HG02884 (cell line): ENCODE measurements at regions not wholly inside any gene's neighbourhood (a gene's known extent, or its start where the extent isn't known, plus 50 kb on each side); places are given as distances from the start of the nearest gene placed in this dataset.
"Not testable (repeated sequence)": the region's sequence is repeated elsewhere in the genome, so short reads cannot be mapped to it uniquely, and the experiment has no call there.

Experiments used
- ATAC-seq: cut with Tn5 transposase; IDR thresholded peaks from one replicate; pipeline ENCODE4 v1.9.1; 2021; ENCODE audit warnings: mild to moderate bottlenecking, moderate library complexity; ENCODE audit not compliant: unreplicated experiment

DNA sequence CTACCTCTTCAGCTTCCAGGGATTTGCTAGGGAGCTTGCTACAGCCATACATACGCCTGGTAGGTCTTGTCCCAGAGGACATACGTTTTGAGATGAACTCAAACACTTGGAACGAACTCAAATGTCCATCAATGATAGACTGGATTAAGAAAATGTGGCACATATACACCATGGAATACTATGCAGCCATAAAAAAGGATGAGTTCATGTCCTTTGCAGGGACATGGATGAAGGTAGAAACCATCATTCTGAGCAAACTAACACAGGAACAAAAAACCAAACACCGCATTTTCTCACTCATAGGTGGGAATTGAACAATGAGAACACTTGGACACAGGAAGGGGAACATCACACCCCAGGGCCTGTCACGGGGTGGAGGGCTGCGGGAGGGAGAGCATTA lies 68.6 kb upstream of the SGK1 start:
- not testable (repeated sequence) for ATAC-seq

DNA sequence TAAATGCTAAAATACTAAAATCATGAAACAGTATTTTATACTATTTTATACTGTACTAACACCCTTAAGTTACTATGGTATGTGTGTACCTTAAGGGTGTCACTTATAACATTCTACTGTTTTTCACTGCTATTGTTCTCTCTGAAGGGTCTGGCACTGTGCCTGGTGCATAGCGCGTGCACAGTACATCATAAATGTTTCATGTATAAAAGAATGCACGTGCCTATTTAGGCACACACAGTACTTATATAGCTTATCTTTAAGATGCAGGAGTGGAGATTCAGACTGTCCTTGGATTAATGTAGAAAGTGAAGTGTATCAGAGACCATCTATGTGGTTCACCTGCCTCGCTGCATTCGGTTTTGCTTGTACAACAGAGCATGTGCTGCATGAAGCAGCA lies 64.0 kb upstream of the SGK1 start:
- ATAC-seq, result no peak

DNA sequence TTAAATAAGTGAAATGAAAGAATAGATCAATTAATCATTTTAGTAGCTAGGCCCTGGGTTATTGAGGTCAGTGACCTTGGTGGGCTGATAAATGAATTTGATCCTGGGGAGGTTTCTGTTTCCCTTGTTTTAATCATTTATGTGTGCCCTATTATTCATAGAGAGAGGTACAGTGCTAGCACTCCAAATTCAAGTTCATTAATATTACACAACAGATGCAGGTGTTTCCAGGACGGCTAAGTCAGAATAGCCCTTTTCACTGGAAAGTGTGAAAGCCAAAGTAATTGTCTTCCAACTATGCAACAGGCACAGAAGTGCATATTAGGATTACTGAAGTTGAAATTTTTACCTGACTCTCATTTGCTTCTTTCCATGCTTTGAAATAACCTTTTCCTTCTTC lies 61.7 kb upstream of the SGK1 start:
- ATAC-seq, result no peak

DNA sequence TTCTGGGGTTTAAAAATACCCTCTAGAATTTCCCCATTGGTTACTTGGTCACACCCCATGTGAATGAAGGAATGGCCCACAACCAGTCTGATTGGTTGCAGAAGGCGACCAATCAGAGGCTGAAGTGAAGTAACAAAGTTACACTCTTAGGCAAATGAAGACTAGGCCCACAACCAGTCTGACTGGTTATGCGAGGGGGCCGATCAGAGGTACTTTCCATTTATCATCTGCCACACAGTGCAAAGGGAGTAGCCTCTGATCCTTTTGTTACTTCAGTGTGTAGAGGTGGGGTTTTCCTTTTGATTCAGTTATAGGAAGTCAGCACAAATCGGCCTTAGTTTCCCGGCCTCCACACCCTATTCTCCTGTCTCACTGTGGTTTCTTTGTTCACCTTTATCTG lies 61.2 kb upstream of the SGK1 start:
- ATAC-seq, result peak; percentile 91

DNA sequence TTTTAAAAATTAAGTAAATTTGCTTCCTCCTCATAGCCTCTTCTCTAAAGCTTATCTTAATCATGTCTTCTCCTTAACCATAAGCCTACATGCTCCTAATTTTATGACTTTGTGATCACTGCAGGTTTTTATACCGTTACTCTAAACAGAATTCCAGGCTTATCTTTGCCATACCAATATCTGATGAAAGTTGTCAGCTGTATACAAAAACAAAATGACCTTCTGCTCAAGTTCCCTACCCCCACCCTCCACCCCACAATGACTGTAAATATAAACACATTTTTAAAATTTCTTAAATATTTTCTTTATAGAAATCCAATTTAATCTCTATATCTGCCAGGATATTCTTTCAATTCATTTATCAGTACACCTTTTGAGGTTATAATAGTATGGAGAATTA lies 60.5 kb upstream of the SGK1 start:
- no peak for ATAC-seq

DNA sequence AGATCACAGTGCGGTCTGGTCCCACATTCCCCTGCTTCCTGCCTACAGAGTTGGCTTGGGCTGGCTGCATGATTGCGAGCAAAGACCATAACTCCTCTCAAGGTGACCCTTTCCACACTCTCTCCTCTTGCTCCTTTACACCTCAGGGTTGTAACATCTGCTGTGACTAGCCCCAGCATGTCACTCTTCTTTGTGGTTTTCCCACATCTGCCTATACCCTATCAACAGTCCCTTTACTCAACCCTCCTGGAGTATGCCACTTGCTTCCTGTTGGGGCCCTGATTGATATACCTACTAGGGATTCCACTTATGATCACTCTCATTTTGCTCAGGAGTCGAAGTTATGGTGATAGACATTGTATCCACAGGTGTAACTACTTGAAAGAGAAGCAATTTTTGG lies 58.9 kb upstream of the SGK1 start:
- ATAC-seq, result no peak

DNA sequence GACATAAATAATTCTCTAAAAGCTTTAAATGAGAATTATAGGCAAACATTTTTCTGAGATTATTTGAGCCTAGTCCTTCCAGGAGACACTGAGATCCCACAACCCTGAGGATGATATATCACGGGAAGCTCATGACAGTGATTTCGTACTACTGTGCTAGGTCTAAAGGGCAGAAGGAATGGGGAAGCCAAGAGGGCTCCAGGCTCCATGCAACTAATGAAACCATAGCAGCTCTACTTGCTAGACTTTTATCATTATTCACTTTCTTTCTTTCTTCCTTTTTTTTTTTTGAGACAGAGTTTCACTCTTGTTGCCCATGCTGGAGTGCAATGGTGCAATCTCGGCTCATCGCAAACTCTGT lies 57.3 kb upstream of the SGK1 start:
- ATAC-seq, result no peak

DNA sequence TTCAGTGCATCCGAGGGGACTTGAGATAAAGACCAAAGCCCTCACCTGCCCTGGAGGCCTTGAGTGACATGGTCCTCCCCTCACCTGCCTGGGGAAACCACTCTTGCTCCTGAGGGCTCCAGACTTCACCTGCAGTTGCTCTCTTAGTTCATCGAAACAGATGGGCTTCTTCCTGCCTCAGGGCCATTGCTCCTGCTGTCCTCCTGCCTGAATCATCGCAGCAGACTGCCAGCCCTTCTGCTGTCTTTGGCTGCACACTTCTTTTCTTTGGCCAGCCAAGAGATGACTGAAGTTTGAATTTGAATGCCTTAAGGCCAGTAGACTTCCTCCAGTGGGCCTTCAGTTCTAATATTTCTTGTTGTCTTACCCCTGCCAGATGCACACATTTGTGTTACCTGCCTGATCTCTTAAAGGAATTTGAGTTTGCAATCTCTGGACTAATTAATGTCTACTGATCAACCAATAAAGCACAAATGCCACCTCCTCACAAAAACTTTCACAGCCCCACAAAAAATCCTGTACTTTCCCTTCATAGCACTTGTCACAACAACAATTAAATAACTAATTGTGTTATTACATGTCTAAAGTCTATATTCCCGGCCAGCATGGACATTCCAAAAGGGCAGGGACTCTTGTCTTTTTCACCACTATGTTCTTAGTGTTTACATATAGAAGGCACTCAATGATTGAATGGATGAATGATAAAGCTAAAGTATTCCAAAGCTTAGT lies 56.7 kb upstream of the SGK1 start:
- no peak for ATAC-seq

DNA sequence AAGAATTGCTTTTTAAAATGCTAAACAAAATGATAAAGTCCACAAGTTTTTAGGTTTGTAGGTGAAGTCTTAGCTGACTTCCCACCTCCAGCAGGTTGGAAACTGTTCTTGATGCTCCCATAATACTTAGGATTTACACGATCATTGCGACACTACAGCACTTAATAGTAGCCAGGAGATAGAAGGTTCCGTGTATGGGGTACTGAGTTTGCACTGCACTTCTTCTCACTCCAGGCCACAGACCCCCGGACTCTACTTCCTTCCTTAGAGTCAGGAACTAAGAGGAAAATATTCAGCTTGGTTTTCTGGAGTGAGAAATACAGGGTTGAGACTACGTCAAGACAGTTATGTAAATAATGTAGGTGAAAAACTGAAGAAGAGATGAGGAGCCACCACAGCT lies 56.1 kb upstream of the SGK1 start:
- no peak for ATAC-seq

DNA sequence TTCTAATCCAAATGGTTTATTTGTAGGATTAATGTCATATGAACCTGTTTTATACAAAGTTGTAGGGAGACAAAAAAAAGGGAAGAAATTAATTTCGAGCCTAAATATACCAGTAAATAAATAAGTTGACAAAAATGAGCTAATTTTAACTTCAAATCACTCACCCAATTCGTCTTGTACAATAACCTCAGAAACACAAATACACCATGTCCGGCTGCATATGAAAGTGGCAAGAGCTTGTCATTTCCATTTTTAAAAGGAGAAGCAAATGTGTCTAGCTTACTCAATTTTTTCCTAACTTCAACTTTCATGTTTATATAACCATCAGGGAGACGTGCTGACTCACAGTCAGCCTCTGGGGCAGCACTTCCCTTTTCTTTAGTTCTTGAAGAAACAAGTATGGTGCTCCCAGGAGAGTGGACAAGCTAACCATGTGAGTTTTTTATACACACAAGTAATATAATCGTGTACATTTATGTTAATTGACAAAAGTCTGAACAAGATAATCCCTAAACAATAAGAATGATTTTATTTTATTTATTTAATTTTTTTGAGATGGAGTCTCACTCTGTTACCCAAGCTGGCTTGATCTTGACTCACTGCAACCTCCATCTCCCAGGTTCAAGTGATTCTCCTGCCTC lies 55.5 kb upstream of the SGK1 start:
- peak; percentile 94 for ATAC-seq

DNA sequence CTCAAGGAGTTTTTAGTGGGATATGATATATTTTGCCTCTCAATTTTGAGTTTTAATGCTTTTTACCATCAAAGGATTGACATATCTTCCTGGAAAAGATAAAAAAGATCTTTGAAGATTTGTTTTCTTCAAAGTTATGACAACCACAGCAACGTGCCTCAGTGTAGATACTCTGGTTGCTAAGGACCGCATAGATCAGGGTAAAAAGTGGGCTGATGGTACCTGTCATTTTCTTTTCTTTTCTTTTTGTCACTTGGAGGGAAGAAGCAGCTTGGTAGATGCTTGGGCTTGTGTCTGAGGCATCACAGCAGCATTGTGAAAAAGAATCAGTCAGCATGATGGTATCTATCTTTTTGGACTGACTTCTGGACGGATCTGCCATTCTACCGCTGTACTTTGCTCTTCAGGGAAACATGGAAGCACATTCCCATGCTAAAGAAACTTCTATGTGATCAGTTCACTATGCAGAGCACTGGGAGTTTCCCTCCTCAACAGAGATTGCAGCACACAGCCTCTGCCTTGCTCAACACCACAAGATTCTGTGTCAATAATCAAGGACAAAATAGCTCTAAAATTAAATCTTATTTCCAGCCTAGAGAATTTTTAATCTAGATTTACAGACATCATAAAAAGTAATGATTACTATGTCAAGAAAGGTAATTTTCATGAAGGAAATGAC lies 54.8 kb upstream of the SGK1 start:
- peak; percentile 33 for ATAC-seq

DNA sequence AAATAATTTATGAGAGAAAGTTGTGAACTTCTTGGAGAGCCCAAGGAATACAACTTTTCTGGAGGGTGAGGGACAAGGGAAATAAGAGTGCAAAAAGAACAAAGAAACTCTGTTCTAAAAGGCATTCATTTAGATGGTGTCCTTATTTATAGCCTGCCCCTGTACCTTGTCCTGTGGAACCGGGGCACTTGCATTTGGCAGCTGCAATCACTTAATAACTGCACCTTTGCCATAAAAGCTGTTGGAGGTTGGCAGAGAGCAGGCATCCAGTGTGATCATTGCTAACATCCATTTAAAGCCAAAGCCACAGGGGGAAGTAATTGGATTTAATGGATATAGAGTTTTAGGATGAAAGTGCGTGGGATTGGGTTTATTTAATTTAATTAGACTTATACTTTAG lies 50.8 kb upstream of the SGK1 start:
- ATAC-seq, result no peak
